ENCODE measurements at regions not wholly inside any gene's neighbourhood (a gene's known extent, or its start where the extent isn't known, plus 50 kb on each side); places are given as distances from the start of the nearest gene placed in this dataset.

GRCh38 chr9:28206280-28206679 is 633.0 kb upstream of the C9orf72 start:
- Histone ChIP-seq H3K27me3 (ENCODE audit: insufficient read depth, insufficient read length) (no peaks in the 10 kb centered on the region), H3K4me1 (ENCODE audit: insufficient read depth, insufficient read length) (no peaks in the 10 kb centered on the region), H3K9ac (ENCODE audit: insufficient read length, low read depth) (no peak overlapping the region), H3K4me3 (ENCODE audit: insufficient read length, low read depth) (no peak overlapping the region), H3K9me3 (ENCODE audit: insufficient read depth, low read length) (no peaks in the 10 kb centered on the region), H3K36me3 (ENCODE audit: insufficient read depth, insufficient read length, low read length) (no peaks in the 10 kb centered on the region)
- no peak for DNase-seq (ENCODE audit: low read depth, low spot score)
- TF ChIP-seq YY1 (IDR thresholded peaks at IDR 0.05; ENCODE audit: insufficient read depth, insufficient read length) (no peak), ZNF274 (IDR thresholded peaks at IDR 0.05; ENCODE audit: low read depth, low read length) (no peak), SUZ12 (IDR thresholded peaks at IDR 0.05; ENCODE audit: extremely low read depth, insufficient read depth, insufficient read length) (no peak)

- no peak overlapping the region for H3K9ac ChIP-seq (ENCODE audit: insufficient read length, low read depth)
- TF ChIP-seq YY1 (IDR thresholded peaks at IDR 0.05; ENCODE audit: insufficient read depth, insufficient read length) (no peak), SUZ12 (IDR thresholded peaks at IDR 0.05; ENCODE audit: extremely low read depth, insufficient read depth, insufficient read length) (no peak), ZNF274 (IDR thresholded peaks at IDR 0.05; ENCODE audit: low read depth, low read length) (no peak)
- H3K9me3 ChIP-seq (ENCODE audit: insufficient read depth, low read length) = no peaks in the 10 kb centered on the region
- H3K4me3 ChIP-seq (ENCODE audit: insufficient read length, low read depth) = no peak overlapping the region
- no peak for DNase-seq (ENCODE audit: low read depth, low spot score)
- H3K4me1 ChIP-seq (ENCODE audit: insufficient read depth, insufficient read length) = no peaks in the 10 kb centered on the region
- H3K27me3 ChIP-seq (ENCODE audit: insufficient read depth, insufficient read length) = no peaks in the 10 kb centered on the region
- H3K36me3 ChIP-seq (ENCODE audit: insufficient read depth, insufficient read length, low read length) = no peaks in the 10 kb centered on the region
These were observed 634.4 kb upstream of the C9orf72 start for GRCh38 chr9:28207657-28208056.

- Histone ChIP-seq H3K4me1 (ENCODE audit: insufficient read depth, insufficient read length) (no peaks in the 10 kb centered on the region), H3K36me3 (ENCODE audit: insufficient read depth, insufficient read length, low read length) (no peaks in the 10 kb centered on the region)
These were observed 635.8 kb upstream of the C9orf72 start for GRCh38 chr9:28209130-28209529.

GRCh38 chr9:28212979-28213378 is 639.7 kb upstream of the C9orf72 start:
- Histone ChIP-seq H3K4me3 (ENCODE audit: insufficient read length, low read depth) (no peak overlapping the region), H3K27me3 (ENCODE audit: insufficient read depth, insufficient read length) (no peaks in the 10 kb centered on the region), H3K36me3 (ENCODE audit: insufficient read depth, insufficient read length, low read length) (no peaks in the 10 kb centered on the region)

More at GRCh38 chr9:28209130-28209529, 635.8 kb upstream of the C9orf72 start:
- no peaks in the 10 kb centered on the region for H3K27me3 ChIP-seq (ENCODE audit: insufficient read depth, insufficient read length)
- DNase-seq (ENCODE audit: low read depth, low spot score) = no peak
- H3K9ac ChIP-seq (ENCODE audit: insufficient read length, low read depth) = no peak overlapping the region
- no peaks in the 10 kb centered on the region for H3K9me3 ChIP-seq (ENCODE audit: insufficient read depth, low read length)
- TF ChIP-seq SUZ12 (IDR thresholded peaks at IDR 0.05; ENCODE audit: extremely low read depth, insufficient read depth, insufficient read length) (no peak), YY1 (IDR thresholded peaks at IDR 0.05; ENCODE audit: insufficient read depth, insufficient read length) (no peak), ZNF274 (IDR thresholded peaks at IDR 0.05; ENCODE audit: low read depth, low read length) (no peak)
- H3K4me3 ChIP-seq (ENCODE audit: insufficient read length, low read depth) = no peak overlapping the region

GRCh38 chr9:28215536-28216299 is 642.4 kb upstream of the C9orf72 start:
- Histone ChIP-seq H3K9ac (ENCODE audit: insufficient read length, low read depth) (no peak overlapping the region), H3K9me3 (ENCODE audit: insufficient read depth, low read length) (no peaks in the 10 kb centered on the region), H3K4me3 (ENCODE audit: insufficient read length, low read depth) (no peak overlapping the region), H3K27me3 (ENCODE audit: insufficient read depth, insufficient read length) (no peaks in the 10 kb centered on the region), H3K4me1 (ENCODE audit: insufficient read depth, insufficient read length) (no peaks in the 10 kb centered on the region), H3K36me3 (ENCODE audit: insufficient read depth, insufficient read length, low read length) (no peaks in the 10 kb centered on the region)
- TF ChIP-seq SUZ12 (IDR thresholded peaks at IDR 0.05; ENCODE audit: extremely low read depth, insufficient read depth, insufficient read length) (no peak), YY1 (IDR thresholded peaks at IDR 0.05; ENCODE audit: insufficient read depth, insufficient read length) (no peak), ZNF274 (IDR thresholded peaks at IDR 0.05; ENCODE audit: low read depth, low read length) (no peak)
- DNase-seq (ENCODE audit: low read depth, low spot score) = no peak

More at GRCh38 chr9:28212979-28213378, 639.7 kb upstream of the C9orf72 start:
- Histone ChIP-seq H3K4me1 (ENCODE audit: insufficient read depth, insufficient read length) (no peaks in the 10 kb centered on the region), H3K9ac (ENCODE audit: insufficient read length, low read depth) (no peak overlapping the region), H3K9me3 (ENCODE audit: insufficient read depth, low read length) (no peaks in the 10 kb centered on the region)
- DNase-seq (ENCODE audit: low read depth, low spot score) = no peak
- no peak for TF ChIP-seq SUZ12 (IDR thresholded peaks at IDR 0.05; ENCODE audit: extremely low read depth, insufficient read depth, insufficient read length)
- TF ChIP-seq YY1 (IDR thresholded peaks at IDR 0.05; ENCODE audit: insufficient read depth, insufficient read length) = no peak
- no peak for TF ChIP-seq ZNF274 (IDR thresholded peaks at IDR 0.05; ENCODE audit: low read depth, low read length)

GRCh38 chr9:28232686-28233085 is 659.4 kb upstream of the C9orf72 start:
- H3K4me3 ChIP-seq (ENCODE audit: insufficient read length, low read depth) = no peak overlapping the region
- H3K27me3 ChIP-seq (ENCODE audit: insufficient read depth, insufficient read length) = no peaks in the 10 kb centered on the region
- TF ChIP-seq ZNF274 (IDR thresholded peaks at IDR 0.05; ENCODE audit: low read depth, low read length) (no peak), YY1 (IDR thresholded peaks at IDR 0.05; ENCODE audit: insufficient read depth, insufficient read length) (no peak), SUZ12 (IDR thresholded peaks at IDR 0.05; ENCODE audit: extremely low read depth, insufficient read depth, insufficient read length) (no peak)
- no peak overlapping the region for H3K9ac ChIP-seq (ENCODE audit: insufficient read length, low read depth)
- H3K9me3 ChIP-seq (ENCODE audit: insufficient read depth, low read length) = no peaks in the 10 kb centered on the region
- DNase-seq (ENCODE audit: low read depth, low spot score) = no peak
- no peaks in the 10 kb centered on the region for H3K4me1 ChIP-seq (ENCODE audit: insufficient read depth, insufficient read length)
- H3K36me3 ChIP-seq (ENCODE audit: insufficient read depth, insufficient read length, low read length) = no peaks in the 10 kb centered on the region

- H3K36me3 ChIP-seq (ENCODE audit: insufficient read depth, insufficient read length, low read length) = no peaks in the 10 kb centered on the region
- H3K9ac ChIP-seq (ENCODE audit: insufficient read length, low read depth) = no peak overlapping the region
- no peaks in the 10 kb centered on the region for H3K27me3 ChIP-seq (ENCODE audit: insufficient read depth, insufficient read length)
- TF ChIP-seq SUZ12 (IDR thresholded peaks at IDR 0.05; ENCODE audit: extremely low read depth, insufficient read depth, insufficient read length) (no peak), YY1 (IDR thresholded peaks at IDR 0.05; ENCODE audit: insufficient read depth, insufficient read length) (no peak), ZNF274 (IDR thresholded peaks at IDR 0.05; ENCODE audit: low read depth, low read length) (no peak)
- no peak overlapping the region for H3K4me3 ChIP-seq (ENCODE audit: insufficient read length, low read depth)
- no peaks in the 10 kb centered on the region for H3K4me1 ChIP-seq (ENCODE audit: insufficient read depth, insufficient read length)
- no peak for DNase-seq (ENCODE audit: low read depth, low spot score)
- H3K9me3 ChIP-seq (ENCODE audit: insufficient read depth, low read length) = no peaks in the 10 kb centered on the region
These were observed 661.0 kb upstream of the C9orf72 start for GRCh38 chr9:28234133-28234893.

All from NT2/D1 (cell line).